Cardiac septum (tissue), 1 donor: ENCODE measurements at regions not wholly inside any gene's neighbourhood (a gene's known extent, or its start where the extent isn't known, plus 50 kb on each side); places are given as distances from the start of the nearest gene placed in this dataset.
"Not testable (repeated sequence)": the region's sequence is repeated elsewhere in the genome, so short reads cannot be mapped to it uniquely, and the experiment has no call there.

ENCODE experiments used
- DNase-seq: peaks from one replicate; pipeline ENCODE4 v3.0.0-alpha.2; 2020; ENCODE audit warnings: low spot score
- intact Hi-C: fragments of 100-400 bp; cut with DNase I; formaldehyde crosslinking; loops from one replicate; pipeline ENCODE4 v1.14.0; 2022
- donor health status: DM: no; HTN: no; CAD: no.

GRCh38 chr10:64535131-64535867 lies 1014.1 kb downstream of the REEP3 start:
- intact Hi-C loops: no loop called here

GRCh38 chr10:64537112-64537511 lies 1015.9 kb downstream of the REEP3 start:
- intact Hi-C loops: no loop called here
- no peak for DNase-seq

More at GRCh38 chr10:64535131-64535867, 1014.1 kb downstream of the REEP3 start:
- no peak for DNase-seq

DNA sequence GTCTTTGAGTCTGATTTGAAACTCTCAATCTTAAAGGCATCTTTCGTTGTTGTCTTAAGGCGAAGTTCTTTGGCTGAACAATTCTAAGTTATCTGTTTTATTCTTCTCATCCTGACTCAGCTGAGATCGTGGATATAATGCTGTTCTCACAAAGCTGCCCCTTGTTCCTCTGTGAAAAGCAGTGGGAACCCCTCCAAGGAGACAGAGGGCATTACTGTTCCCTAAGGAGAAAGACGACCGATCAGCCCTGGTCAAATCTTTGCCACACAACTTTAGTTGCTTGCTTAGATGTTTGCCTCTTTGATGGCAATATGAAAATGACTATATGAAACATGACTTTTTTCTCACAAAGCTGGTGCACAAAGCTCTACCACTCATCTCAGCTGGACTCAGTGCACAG lies 1016.7 kb downstream of the REEP3 start:
- DNase-seq: no peak
- intact Hi-C loops: no loop called here

DNA sequence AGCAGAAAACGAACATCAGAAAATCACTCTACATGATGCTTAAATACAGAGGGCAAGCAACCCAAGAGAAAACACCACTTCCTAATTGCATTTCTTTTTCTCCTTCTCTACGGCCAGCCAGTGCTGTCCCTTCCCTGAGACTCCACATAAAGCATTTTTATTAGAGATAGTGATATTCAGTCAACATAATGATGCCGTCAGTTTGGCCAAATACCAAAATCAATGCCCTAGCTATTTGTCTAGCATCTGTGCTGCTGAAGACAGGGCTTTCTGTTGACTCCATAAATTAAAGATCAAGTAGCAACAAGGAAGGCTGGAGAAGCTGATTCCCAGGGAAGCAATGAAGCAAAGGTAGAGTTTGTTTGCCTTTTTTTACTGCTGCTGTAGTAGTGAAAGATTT lies 1024.9 kb downstream of the REEP3 start:
- no peak for DNase-seq
- intact Hi-C loops: no loop called here

DNA sequence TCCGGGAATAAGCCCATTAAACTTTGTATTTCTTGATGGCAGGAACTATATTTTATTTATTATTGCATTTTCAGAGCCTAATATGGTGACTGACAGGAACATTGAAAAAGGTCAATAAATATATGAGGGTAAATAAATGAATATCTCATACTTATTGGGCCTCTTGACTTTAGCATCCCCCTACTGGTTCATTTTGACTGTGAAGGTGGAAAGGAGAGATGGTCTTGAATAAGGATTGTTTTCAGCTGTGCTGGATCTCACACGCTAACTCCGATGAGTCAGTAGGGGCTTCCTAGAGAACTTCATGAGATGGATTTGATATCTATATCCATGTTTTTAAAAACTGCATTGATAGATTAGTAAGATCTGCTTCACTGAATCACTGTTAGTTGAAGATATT lies 1026.0 kb downstream of the REEP3 start:
- intact Hi-C loops: no loop called here

GRCh38 chr10:64555666-64556065 lies 1034.5 kb downstream of the REEP3 start:
- DNase-seq: no peak
- intact Hi-C loops: no loop called here

More for the DNA sequence above, 1026.0 kb downstream of the REEP3 start:
- no peak for DNase-seq

- intact Hi-C loops: no loop called here
- no peak for DNase-seq
Observed at GRCh38 chr10:64558094-64558835, 1037.1 kb downstream of the REEP3 start.

GRCh38 chr10:64571056-64571455 lies 1049.9 kb downstream of the REEP3 start:
- DNase-seq: no peak
- intact Hi-C loops: no loop called here

GRCh38 chr10:64573623-64574325 lies 1052.6 kb downstream of the REEP3 start:
- no peak for DNase-seq
- intact Hi-C loops: no loop called here

- intact Hi-C loops: no loop called here
- no peak for DNase-seq
Observed at GRCh38 chr10:64574371-64574770, 1053.2 kb downstream of the REEP3 start.

- DNase-seq: no peak
- intact Hi-C loops: no loop called here
Observed at GRCh38 chr10:64576497-64576896, 1055.3 kb downstream of the REEP3 start.

DNA sequence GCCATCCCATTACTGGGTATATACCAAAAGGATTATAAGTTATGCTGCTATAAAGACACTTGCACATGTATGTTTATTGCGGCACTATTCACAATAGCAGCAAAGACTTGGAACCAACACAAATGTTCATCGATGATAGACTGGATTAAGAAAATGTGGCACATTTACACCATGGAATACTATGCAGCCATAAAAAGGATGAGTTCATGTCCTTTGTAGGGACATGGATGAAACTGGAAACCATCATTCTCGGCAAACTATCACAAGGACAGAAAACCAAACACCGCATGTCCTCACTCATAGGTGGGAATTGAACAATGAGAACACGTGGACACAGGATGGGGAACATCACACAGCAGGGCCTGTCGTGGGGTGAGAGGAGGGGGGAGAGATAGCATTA lies 1057.6 kb downstream of the REEP3 start:
- intact Hi-C loops, DNase-seq: not testable (repeated sequence)

DNA sequence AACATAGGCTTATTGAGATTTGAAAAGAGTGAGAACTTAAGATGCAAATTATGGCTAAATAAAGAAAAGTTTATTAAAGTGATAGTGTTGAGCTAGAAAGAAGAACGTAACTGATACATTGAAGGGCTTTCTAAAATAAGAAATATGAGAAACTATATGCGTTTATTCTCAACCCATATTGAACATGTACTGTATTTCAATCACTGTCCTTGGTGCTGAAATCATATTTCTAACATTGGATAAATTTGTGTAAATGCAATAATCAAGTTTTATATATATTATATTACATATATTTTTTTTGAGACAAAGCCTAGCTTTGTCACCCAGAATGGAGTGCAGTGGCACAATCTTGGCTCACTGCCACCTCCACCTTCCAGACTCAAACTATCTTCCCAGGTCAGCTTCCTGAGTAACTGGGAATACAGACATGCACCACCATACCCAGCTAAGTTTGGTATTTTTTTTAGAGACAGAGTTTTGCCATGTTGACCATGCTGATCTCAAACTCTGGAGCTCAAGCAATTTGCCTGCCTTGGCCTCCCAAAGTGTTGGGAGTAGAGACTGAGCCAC lies 1065.8 kb downstream of the REEP3 start:
- intact Hi-C loops: no loop called here
- no peak for DNase-seq

GRCh38 chr10:64594072-64594471 lies 1072.9 kb downstream of the REEP3 start:
- DNase-seq: no peak
- intact Hi-C loops: no loop called here

DNA sequence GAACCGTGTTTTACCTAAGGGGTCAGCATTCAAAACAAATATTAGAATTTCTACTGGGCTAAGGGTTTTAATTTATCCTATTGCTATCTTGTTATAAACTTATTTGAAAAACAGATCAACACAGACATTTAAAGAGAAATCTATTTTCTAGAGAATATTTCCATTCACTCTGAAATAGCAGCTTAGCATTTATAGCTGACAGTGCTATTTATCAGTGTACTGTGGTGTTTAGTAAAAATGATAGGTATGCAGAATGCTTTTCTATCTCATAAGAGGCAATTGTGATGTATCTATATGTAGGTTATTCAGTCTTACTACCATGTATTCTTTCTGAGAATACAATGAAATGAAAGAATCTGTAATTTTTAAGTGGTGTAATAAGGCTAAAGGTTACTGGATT lies 1077.4 kb downstream of the REEP3 start:
- no peak for DNase-seq
- intact Hi-C loops: no loop called here

DNA sequence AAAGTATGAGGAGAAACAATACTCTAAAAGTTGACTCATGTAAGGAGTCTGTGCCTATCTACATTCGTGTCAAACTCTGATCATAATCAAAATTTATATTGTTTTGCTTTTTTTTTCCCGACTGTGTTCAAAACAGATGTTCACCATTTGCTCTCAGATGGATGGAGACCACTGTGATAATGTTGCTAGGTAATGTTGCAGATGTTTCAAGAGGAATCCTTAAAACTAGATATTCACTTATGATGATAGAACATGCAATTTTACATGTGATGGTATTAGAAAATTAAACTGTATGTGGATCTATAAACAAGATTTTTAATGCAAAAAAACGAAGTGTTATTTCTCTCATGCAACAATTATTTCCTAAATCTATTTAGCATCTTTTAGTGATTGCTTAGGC lies 1080.1 kb downstream of the REEP3 start:
- intact Hi-C loops: no loop called here

DNA sequence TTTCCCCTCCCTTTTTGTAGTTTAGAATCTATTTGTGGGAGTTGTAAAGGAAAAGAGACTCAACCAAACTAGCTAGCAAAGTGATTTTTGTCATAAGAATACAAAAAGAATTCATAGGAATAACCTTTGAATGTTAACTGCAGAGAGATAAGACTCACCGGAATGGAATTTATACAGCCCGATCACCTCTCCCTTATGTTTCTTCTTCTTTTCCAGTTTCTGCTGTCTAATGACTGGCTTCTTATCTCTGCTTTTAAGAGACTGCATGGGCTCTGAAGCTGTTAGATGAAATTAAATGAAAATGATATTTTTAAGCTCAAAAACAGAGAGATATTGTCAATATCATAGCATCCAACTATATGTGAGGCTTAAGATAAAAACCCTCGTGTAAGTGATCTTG lies 1095.9 kb downstream of the REEP3 start:
- no peak for DNase-seq

More for the DNA sequence above, 1080.1 kb downstream of the REEP3 start:
- no peak for DNase-seq

GRCh38 chr10:64619102-64619501 lies 1097.9 kb downstream of the REEP3 start:
- intact Hi-C loops: no loop called here
- no peak for DNase-seq

More for the DNA sequence above, 1095.9 kb downstream of the REEP3 start:
- intact Hi-C loops: no loop called here

- intact Hi-C loops: no loop called here
- DNase-seq: no peak
Observed at GRCh38 chr10:64626924-64627323, 1105.7 kb downstream of the REEP3 start.

GRCh38 chr10:64630534-64630933 lies 1109.3 kb downstream of the REEP3 start:
- no peak for DNase-seq
- intact Hi-C loops: no loop called here
